Activated naive CD4-positive, alpha-beta T cell treated with anti-CD3 and anti-CD28 coated beads, Interleukin-2, amount 10 ng/mL, durations not matched to agents 7 days and 5 days (primary cell): ENCODE measurements at regions not wholly inside any gene's neighbourhood (a gene's known extent, or its start where the extent isn't known, plus 50 kb on each side); places are given as distances from the start of the nearest gene placed in this dataset.

Experiments
- CTCF ChIA-PET: fragments of 350-600 bp; sonication (Branson Sonifier 250); formaldehyde crosslinking; loops from one replicate; lab custom pipeline; 2021; ENCODE audit warnings: antibody characterized with exemption; lab: Charles Lee
- DNase-seq: peaks from one replicate; pipeline ENCODE4 v3.0.0-alpha.2; 2020
- H3K27ac Mint-ChIP-seq: one replicate; pipeline ENCODE4 v1.8.0; 2021; ENCODE audit warnings: mild to moderate bottlenecking, moderate library complexity, mixed read lengths
- H3K27me3 Mint-ChIP-seq: one replicate; pipeline ENCODE4 v1.8.0; 2021; ENCODE audit warnings: mild to moderate bottlenecking, mixed read lengths
- H3K36me3 Mint-ChIP-seq: one replicate; pipeline ENCODE4 v1.8.0; 2021; ENCODE audit warnings: mixed read lengths
- H3K4me1 Mint-ChIP-seq: one replicate; pipeline ENCODE4 v1.8.0; 2021; ENCODE audit warnings: mixed read lengths
- H3K4me3 Mint-ChIP-seq: one replicate; pipeline ENCODE4 v1.8.0; 2021; ENCODE audit warnings: mild to moderate bottlenecking, moderate library complexity, mixed read lengths
- H3K9me3 Mint-ChIP-seq: one replicate; pipeline ENCODE4 v1.8.0; 2021; ENCODE audit warnings: mixed read lengths

DNA sequence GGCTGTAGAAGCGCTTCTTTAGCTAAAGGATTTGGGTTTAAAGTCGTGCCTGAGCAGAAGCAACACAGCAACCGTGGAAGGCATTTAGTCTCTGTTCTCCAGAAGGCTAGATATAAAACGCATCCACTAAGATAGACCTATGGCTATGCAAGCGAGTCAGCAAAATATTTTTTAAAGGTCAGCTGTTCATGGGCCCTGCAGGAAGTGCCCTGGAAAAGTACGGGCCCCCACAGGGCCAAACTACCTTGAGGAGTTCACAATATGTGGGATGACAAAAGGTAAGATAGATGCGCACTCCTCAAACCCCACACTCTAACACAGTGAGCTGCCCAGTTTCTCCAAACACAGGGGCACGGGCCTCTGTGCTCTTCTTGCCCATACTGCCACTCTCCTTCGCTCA is 261.6 kb downstream of the VPS13C start:
- no peak for DNase-seq
- H3K27me3 Mint-ChIP-seq, result peaks cover 8% of the 10 kb centered on the region
- CTCF ChIA-PET, result no interaction called here
- H3K27ac Mint-ChIP-seq, result no peak overlapping the region
- no peaks in the 10 kb centered on the region for H3K4me1 Mint-ChIP-seq
- H3K4me3 Mint-ChIP-seq, result no peak overlapping the region
- no peaks in the 10 kb centered on the region for H3K36me3 Mint-ChIP-seq
- H3K9me3 Mint-ChIP-seq, result no peaks in the 10 kb centered on the region

GRCh38 chr15:61796056-61796455 is 264.2 kb downstream of the VPS13C start:
- no peak overlapping the region for H3K27ac Mint-ChIP-seq
- DNase-seq, result no peak
- H3K9me3 Mint-ChIP-seq, result no peaks in the 10 kb centered on the region
- no peak overlapping the region for H3K4me3 Mint-ChIP-seq
- H3K27me3 Mint-ChIP-seq, result peaks cover 8% of the 10 kb centered on the region
- H3K4me1 Mint-ChIP-seq, result no peaks in the 10 kb centered on the region
- CTCF ChIA-PET, result no interaction called here
- H3K36me3 Mint-ChIP-seq, result no peaks in the 10 kb centered on the region

GRCh38 chr15:61794881-61795280 is 265.4 kb downstream of the VPS13C start:
- H3K4me1 Mint-ChIP-seq, result no peaks in the 10 kb centered on the region
- H3K36me3 Mint-ChIP-seq, result no peaks in the 10 kb centered on the region
- no peak overlapping the region for H3K27ac Mint-ChIP-seq

DNA sequence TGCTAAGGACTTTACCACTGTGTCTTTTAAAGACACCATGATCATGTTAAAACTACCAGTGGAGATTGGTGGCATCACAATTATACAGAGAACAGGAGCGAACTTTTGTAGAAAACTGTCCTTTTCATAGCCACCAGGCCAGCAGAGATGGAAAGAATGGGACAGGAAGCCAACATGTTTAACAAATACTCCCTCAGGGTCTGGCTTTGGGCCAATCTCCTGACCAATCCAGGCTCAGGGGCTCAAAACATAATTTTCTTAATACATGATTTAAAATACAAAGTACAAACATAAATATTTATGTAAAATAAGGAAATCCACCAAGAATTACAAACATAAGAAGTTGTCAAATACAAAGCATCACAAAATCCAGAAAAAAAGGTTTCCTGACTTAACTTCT is 266.0 kb downstream of the VPS13C start:
- Mint-ChIP-seq H3K27me3 (peaks cover 8% of the 10 kb centered on the region), H3K9me3 (no peaks in the 10 kb centered on the region), H3K4me3 (no peak overlapping the region), H3K4me1 (no peaks in the 10 kb centered on the region), H3K36me3 (no peaks in the 10 kb centered on the region), H3K27ac (no peak overlapping the region)
- CTCF ChIA-PET, result no interaction called here
- no peak for DNase-seq

More at GRCh38 chr15:61794881-61795280, 265.4 kb downstream of the VPS13C start:
- Mint-ChIP-seq H3K27me3 (peaks cover 8% of the 10 kb centered on the region), H3K4me3 (no peak overlapping the region), H3K9me3 (no peaks in the 10 kb centered on the region)
- CTCF ChIA-PET, result no interaction called here
- no peak for DNase-seq

DNA sequence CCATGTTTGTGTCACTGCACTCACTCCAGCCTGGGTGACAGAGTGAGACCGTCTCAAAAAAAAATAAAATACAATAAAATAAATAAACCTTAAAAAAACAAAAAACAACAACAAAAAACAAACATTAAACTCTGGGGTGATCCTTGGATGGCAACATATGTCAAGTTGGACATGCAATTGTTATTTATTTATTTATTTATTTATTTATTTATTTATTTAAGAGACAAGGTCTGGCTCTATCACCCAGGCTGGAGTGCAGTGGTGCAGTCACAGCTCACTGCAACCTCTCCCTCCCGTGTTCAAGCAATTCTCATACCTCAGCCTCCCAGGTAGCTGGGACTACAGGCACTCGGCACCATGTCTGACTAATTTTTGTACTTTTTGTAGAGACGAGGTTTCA is 275.5 kb downstream of the VPS13C start:
- CTCF ChIA-PET, result no interaction called here

GRCh38 chr15:61780278-61780980 is 279.8 kb downstream of the VPS13C start:
- H3K27ac Mint-ChIP-seq, result no peak overlapping the region
- no peaks in the 10 kb centered on the region for H3K36me3 Mint-ChIP-seq
- no peaks in the 10 kb centered on the region for H3K9me3 Mint-ChIP-seq
- H3K4me3 Mint-ChIP-seq, result no peak overlapping the region
- H3K4me1 Mint-ChIP-seq, result no peaks in the 10 kb centered on the region
- peaks cover 28% of the 10 kb centered on the region for H3K27me3 Mint-ChIP-seq
- DNase-seq, result no peak
- CTCF ChIA-PET, result interaction anchor here (0.7 kb wide), 1 partner anchor 54 kb away, joined by 3 read pairs; no protein-coding TSS in a partner anchor

More for the DNA sequence above, 275.5 kb downstream of the VPS13C start:
- Mint-ChIP-seq H3K4me3 (no peak overlapping the region), H3K27me3 (peaks cover 3% of the 10 kb centered on the region), H3K36me3 (no peaks in the 10 kb centered on the region), H3K9me3 (no peaks in the 10 kb centered on the region), H3K27ac (no peak overlapping the region), H3K4me1 (no peaks in the 10 kb centered on the region)
- DNase-seq, result no peak

- peaks cover 28% of the 10 kb centered on the region for H3K27me3 Mint-ChIP-seq
- no peak for DNase-seq
- no peaks in the 10 kb centered on the region for H3K9me3 Mint-ChIP-seq
- no peaks in the 10 kb centered on the region for H3K4me1 Mint-ChIP-seq
- no peak overlapping the region for H3K27ac Mint-ChIP-seq
- CTCF ChIA-PET, result no interaction called here
- H3K4me3 Mint-ChIP-seq, result no peak overlapping the region
- no peaks in the 10 kb centered on the region for H3K36me3 Mint-ChIP-seq
Observed at GRCh38 chr15:61777689-61778088, 282.6 kb downstream of the VPS13C start.

DNA sequence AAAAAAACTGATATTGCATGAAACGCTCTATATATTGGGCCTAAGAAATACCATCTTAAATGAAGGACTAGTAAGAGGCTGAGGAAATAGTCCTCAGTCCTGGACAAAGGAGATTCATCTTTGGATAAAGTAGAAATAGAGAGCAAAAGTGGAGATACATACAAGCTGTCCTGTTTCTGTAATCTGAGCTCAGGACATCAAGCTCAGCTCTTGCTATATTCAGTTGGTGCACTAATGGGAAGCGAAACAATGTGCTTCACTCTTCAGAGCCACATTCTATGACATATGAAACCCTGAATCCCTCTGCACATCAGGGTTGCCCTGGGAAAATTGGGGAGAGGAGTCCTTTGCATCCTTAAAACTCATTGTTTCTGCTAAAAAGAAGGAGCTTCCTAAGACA is 290.7 kb downstream of the VPS13C start:
- peaks cover under 1% of the 10 kb centered on the region for H3K27me3 Mint-ChIP-seq
- H3K36me3 Mint-ChIP-seq, result no peaks in the 10 kb centered on the region
- no peak overlapping the region for H3K4me3 Mint-ChIP-seq
- H3K9me3 Mint-ChIP-seq, result peaks cover 4% of the 10 kb centered on the region
- H3K27ac Mint-ChIP-seq, result no peak overlapping the region
- CTCF ChIA-PET, result no interaction called here
- no peak for DNase-seq
- H3K4me1 Mint-ChIP-seq, result no peaks in the 10 kb centered on the region

DNA sequence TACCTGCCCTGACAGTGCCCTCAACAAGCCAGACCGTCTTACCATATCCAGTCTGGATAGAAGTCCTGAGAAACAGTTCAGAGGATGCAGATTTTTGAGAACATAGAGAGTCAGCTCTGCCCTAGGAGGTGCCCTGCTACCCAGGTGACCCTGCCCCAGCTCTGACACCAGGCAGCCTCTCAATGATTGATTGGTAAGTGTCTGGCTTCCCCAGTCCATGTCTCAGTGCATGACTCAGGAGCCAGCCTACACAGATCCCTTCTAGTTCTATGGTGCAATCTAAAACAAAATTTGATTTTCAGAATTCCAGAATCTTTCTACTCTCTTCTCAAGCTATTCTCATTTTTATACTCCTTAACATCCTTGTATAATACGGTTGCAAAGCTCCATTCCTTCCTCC is 292.1 kb downstream of the VPS13C start:
- peaks cover 7% of the 10 kb centered on the region for H3K27me3 Mint-ChIP-seq
- CTCF ChIA-PET, result no interaction called here

GRCh38 chr15:61764981-61765380 is 295.3 kb downstream of the VPS13C start:
- Mint-ChIP-seq H3K9me3 (no peaks in the 10 kb centered on the region), H3K27me3 (peaks cover 7% of the 10 kb centered on the region), H3K4me3 (no peak overlapping the region), H3K27ac (no peak overlapping the region), H3K36me3 (no peaks in the 10 kb centered on the region), H3K4me1 (no peaks in the 10 kb centered on the region)
- DNase-seq, result no peak
- CTCF ChIA-PET, result no interaction called here

More for the DNA sequence above, 292.1 kb downstream of the VPS13C start:
- H3K4me1 Mint-ChIP-seq, result no peaks in the 10 kb centered on the region
- DNase-seq, result no peak
- no peak overlapping the region for H3K27ac Mint-ChIP-seq
- H3K36me3 Mint-ChIP-seq, result no peaks in the 10 kb centered on the region
- peaks cover 4% of the 10 kb centered on the region for H3K9me3 Mint-ChIP-seq
- H3K4me3 Mint-ChIP-seq, result no peak overlapping the region

DNA sequence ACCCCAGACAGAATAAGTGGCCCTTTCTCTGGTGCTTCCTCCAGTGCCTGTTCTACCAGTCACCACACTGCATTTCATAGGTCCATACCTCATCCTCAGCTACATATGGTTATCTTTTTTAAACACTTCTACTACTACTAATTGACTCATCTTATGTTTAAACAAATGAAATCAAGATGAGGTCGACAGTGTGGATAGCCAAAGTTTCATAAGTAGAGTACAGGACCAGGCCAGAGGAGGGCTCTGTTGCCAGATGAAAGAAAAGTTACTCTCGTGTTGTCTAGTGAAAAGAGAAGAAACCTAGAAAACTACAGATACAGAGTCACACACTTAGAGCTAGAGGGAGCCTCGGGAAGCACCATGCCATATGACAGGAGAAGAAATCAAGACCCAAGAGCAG is 296.1 kb downstream of the VPS13C start:
- peaks cover 7% of the 10 kb centered on the region for H3K27me3 Mint-ChIP-seq
- H3K9me3 Mint-ChIP-seq, result no peaks in the 10 kb centered on the region
- H3K4me1 Mint-ChIP-seq, result no peaks in the 10 kb centered on the region
- DNase-seq, result no peak
- H3K36me3 Mint-ChIP-seq, result no peaks in the 10 kb centered on the region
- CTCF ChIA-PET, result no interaction called here
- H3K27ac Mint-ChIP-seq, result no peak overlapping the region
- no peak overlapping the region for H3K4me3 Mint-ChIP-seq

DNA sequence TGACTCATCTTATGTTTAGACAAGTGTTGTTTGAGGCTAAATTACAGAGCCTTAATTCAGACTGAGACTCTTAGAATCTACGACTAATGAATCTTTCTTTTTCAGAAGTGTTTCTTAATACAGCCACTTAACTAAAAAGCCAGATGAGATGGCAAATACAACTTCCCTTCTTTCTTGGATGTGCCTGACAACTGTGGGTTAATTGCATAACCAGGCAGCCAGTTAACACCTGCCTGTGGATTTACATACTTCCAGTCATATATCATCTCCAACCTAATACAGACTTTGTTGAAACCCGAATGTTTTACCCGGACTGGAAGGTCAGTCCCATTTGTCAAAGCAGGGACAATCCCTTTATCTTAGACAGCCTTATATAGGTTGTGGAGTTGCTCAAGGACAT is 297.6 kb downstream of the VPS13C start:
- Mint-ChIP-seq H3K4me3 (no peak overlapping the region), H3K36me3 (no peaks in the 10 kb centered on the region), H3K4me1 (no peaks in the 10 kb centered on the region), H3K27me3 (peaks cover 7% of the 10 kb centered on the region), H3K27ac (no peak overlapping the region), H3K9me3 (no peaks in the 10 kb centered on the region)
- CTCF ChIA-PET, result no interaction called here
- no peak for DNase-seq

DNA sequence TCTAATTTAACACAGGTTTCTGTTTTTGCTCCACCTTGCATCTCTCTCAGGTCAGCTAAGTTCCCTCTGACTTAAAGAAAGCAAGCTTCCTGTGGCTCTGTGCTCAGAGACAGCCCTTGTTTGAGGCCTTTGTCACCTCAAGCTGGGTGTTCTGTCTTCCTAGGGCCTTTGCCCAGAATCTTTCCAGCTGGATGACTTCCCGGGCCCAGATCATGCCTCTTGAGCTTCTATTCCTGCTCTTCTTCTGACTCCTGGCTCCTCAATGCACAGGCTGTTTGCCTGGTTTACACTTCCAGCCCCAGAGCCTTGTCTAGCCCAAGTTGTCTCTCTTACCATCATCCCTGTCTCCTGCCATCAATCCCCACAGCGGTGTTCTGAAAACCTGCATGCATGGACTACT is 300.6 kb downstream of the VPS13C start:
- CTCF ChIA-PET, result no interaction called here
- H3K4me1 Mint-ChIP-seq, result no peaks in the 10 kb centered on the region
- peaks cover 7% of the 10 kb centered on the region for H3K27me3 Mint-ChIP-seq
- H3K36me3 Mint-ChIP-seq, result no peaks in the 10 kb centered on the region
- H3K9me3 Mint-ChIP-seq, result no peaks in the 10 kb centered on the region
- DNase-seq, result no peak
- H3K4me3 Mint-ChIP-seq, result no peak overlapping the region
- no peak overlapping the region for H3K27ac Mint-ChIP-seq

DNA sequence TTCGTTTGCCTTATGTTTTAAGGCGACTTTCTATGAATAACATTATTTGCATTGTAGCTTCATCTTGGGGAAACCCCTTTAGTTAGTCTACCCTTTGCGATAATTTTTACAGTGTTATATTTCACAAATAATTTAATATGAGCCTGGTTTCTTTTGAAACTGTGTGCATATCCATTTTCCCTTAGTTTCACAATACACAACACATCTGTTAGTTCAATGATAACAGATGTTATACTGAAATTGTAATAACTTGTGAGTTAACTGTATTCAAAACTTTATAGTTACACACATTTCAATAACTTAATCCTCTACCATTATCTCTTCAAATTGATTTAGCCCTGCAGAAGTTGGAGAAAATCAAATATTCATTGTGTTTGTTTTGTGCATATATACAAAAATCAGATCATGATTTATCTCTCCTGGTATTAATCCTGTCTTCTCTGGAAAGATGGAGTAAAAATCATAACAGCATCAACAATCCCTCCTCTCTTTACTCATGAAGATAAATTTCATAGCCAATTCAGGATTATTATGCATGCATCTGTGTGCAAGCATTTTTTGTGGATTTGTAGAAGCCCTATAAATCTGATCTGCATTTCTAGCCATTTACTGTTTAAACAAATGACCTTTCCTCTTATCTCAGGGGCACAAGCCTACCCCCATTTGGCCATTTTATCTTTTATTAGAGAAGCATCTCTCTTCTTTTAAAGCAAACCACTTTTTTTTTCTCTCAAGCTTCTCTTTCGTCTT is 304.0 kb downstream of the VPS13C start:
- DNase-seq, result no peak
- no peaks in the 10 kb centered on the region for H3K27me3 Mint-ChIP-seq
- no peaks in the 10 kb centered on the region for H3K4me1 Mint-ChIP-seq
- no peaks in the 10 kb centered on the region for H3K9me3 Mint-ChIP-seq
- H3K4me3 Mint-ChIP-seq, result no peak overlapping the region
- no peak overlapping the region for H3K27ac Mint-ChIP-seq
- H3K36me3 Mint-ChIP-seq, result no peaks in the 10 kb centered on the region
- CTCF ChIA-PET, result no interaction called here

- Mint-ChIP-seq H3K27ac (no peak overlapping the region), H3K9me3 (no peaks in the 10 kb centered on the region), H3K27me3 (no peaks in the 10 kb centered on the region), H3K36me3 (no peaks in the 10 kb centered on the region), H3K4me3 (no peak overlapping the region), H3K4me1 (no peaks in the 10 kb centered on the region)
- CTCF ChIA-PET, result no interaction called here
- DNase-seq, result no peak
Observed at GRCh38 chr15:61755467-61755866, 304.8 kb downstream of the VPS13C start.
